Sigmoid colon (tissue), 4 donors: ENCODE measurements at regions not wholly inside any gene's neighbourhood (a gene's known extent, or its start where the extent isn't known, plus 50 kb on each side); places are given as distances from the start of the nearest gene placed in this dataset.

Source experiments
- CTCF ChIP-seq, 4 experiments: fragments of 450-650 bp in 3 of 4; fragments of 200-600 bp in 1 of 4; IDR thresholded peaks; one replicate each; pipeline ENCODE4 v1.5.1; 2016 to 2019; ENCODE audit warnings: antibody characterized with exemption in 4 of 4, mild to moderate bottlenecking in 3 of 4, moderate library complexity in 2 of 4
- EP300 ChIP-seq, 4 donors: sonication (generic); formaldehyde crosslinking; IDR thresholded peaks; one replicate each; pipeline ENCODE4 v1.6.1; 2017; ENCODE audit warnings: antibody characterized with exemption in 4 of 4
- POLR2A ChIP-seq, 2 donors: fragments of 450-650 bp; IDR thresholded peaks; one replicate each; pipeline ENCODE4 v1.6.1; 2016; ENCODE audit warnings: antibody characterized with exemption in 2 of 2, mild to moderate bottlenecking in 2 of 2, moderate library complexity in 2 of 2
- POLR2AphosphoS5 ChIP-seq, 4 donors: sonication (generic); formaldehyde crosslinking; IDR thresholded peaks; one replicate each; pipeline ENCODE4 v1.6.1; 2017; ENCODE audit warnings: antibody characterized with exemption in 4 of 4

- TF ChIP-seq CTCF (IDR thresholded peaks at IDR 0.05) = no peak
- no peak for TF ChIP-seq POLR2A (IDR thresholded peaks at IDR 0.05)
- no peak for TF ChIP-seq POLR2AphosphoS5 (IDR thresholded peaks at IDR 0.05)
- no peak for TF ChIP-seq EP300 (IDR thresholded peaks at IDR 0.05)
Measured at GRCh38 chr4:100034023-100034664, 84.1 kb upstream of the H2AZ1 start.
